GM12891 (cell line): ENCODE measurements at regions not wholly inside any gene's neighbourhood (a gene's known extent, or its start where the extent isn't known, plus 50 kb on each side); places are given as distances from the start of the nearest gene placed in this dataset.
A peak's percentile ranks its signal among the peaks of the same experiment; 100 is the strongest.

ENCODE experiments used
- DNase-seq: peaks from one replicate; pipeline ENCODE4 v3.0.0; 2011; ENCODE audit warnings: low spot score; ENCODE audit not compliant: insufficient read length
- FAIRE-seq: peaks from 2 replicates; lab custom pipeline; 2011; peaks lifted over from hg19 to GRCh38; lab: Jason Lieb, UNC
- PAX5 ChIP-seq: IDR thresholded peaks from 2 replicates; pipeline ENCODE4 v1.6.1; 2011; ENCODE audit warnings: low read length, moderate library complexity, mild to moderate bottlenecking; ENCODE audit not compliant: insufficient read depth, severe bottlenecking
- POLR2A ChIP-seq: IDR thresholded peaks from 2 replicates; pipeline ENCODE4 v1.6.1; 2011; ENCODE audit warnings: low read depth, low read length, control low read depth
- POLR2AphosphoS5 ChIP-seq: IDR thresholded peaks from 2 replicates; pipeline ENCODE4 v1.6.1; 2011; ENCODE audit warnings: low read depth, low read length, control low read depth
- POU2F2 ChIP-seq: IDR thresholded peaks from 2 replicates; pipeline ENCODE4 v1.6.1; 2011; ENCODE audit warnings: low read depth, mild to moderate bottlenecking, control low read depth, low read length, moderate library complexity
- SPI1 ChIP-seq: IDR thresholded peaks from 2 replicates; pipeline ENCODE4 v1.6.1; 2011; ENCODE audit warnings: low read depth, low read length, control low read depth
- TAF1 ChIP-seq: IDR thresholded peaks from 2 replicates; pipeline ENCODE4 v1.6.1; 2011; ENCODE audit warnings: low read depth, low read length, control low read depth

- TF ChIP-seq POLR2AphosphoS5, result no peak
- no peak for TF ChIP-seq SPI1
- no peak for TF ChIP-seq TAF1
- TF ChIP-seq PAX5, result no peak
- DNase-seq (no peak), FAIRE-seq (peak; percentile 80)
These were observed 75.3 kb upstream of the BOC start for GRCh38 chr3:113136071-113136470.

DNA sequence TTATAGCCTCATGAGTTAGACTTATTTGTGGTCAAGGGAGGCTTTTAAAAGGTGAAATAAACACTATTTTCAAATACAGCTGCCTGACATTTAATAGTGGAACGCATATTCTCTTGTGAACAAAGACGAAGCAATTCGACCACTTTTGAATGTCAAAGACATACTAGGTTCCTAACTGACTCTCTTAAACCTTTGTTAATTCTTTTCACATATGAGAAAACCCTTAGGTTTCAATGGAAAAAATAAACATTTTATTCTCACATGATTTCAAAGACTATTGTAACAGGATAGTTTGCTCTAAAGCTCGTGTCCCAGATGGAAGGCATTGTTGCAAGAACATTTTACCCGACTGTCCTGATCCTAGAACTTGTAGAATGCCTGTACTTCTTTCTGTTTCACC lies 74.8 kb upstream of the BOC start:
- DNase-seq (no peak), FAIRE-seq (no peak)
- TF ChIP-seq PAX5, result no peak
- no peak for TF ChIP-seq POLR2A
- TF ChIP-seq POLR2AphosphoS5, result no peak
- no peak for TF ChIP-seq POU2F2
- no peak for TF ChIP-seq SPI1
- no peak for TF ChIP-seq TAF1

- DNase-seq (no peak), FAIRE-seq (no peak)
- TF ChIP-seq SPI1 (no peak), POLR2AphosphoS5 (no peak), PAX5 (no peak), POLR2A (no peak), POU2F2 (no peak), TAF1 (no peak)
These were observed 72.3 kb upstream of the BOC start for GRCh38 chr3:113138839-113139743.

- TF ChIP-seq POLR2AphosphoS5, result no peak
- no peak for TF ChIP-seq PAX5
- TF ChIP-seq POLR2A, result no peak
- TF ChIP-seq SPI1, result no peak
- TF ChIP-seq POU2F2, result no peak
- TF ChIP-seq TAF1, result no peak
- no peak for FAIRE-seq
- no peak for DNase-seq
These were observed 70.5 kb upstream of the BOC start for GRCh38 chr3:113140876-113141275.

- TF ChIP-seq PAX5 (no peak), POLR2A (no peak), TAF1 (no peak), POU2F2 (no peak), POLR2AphosphoS5 (no peak)
- no peak for DNase-seq
- FAIRE-seq, result no peak
These were observed 69.8 kb upstream of the BOC start for GRCh38 chr3:113141543-113141942.

DNA sequence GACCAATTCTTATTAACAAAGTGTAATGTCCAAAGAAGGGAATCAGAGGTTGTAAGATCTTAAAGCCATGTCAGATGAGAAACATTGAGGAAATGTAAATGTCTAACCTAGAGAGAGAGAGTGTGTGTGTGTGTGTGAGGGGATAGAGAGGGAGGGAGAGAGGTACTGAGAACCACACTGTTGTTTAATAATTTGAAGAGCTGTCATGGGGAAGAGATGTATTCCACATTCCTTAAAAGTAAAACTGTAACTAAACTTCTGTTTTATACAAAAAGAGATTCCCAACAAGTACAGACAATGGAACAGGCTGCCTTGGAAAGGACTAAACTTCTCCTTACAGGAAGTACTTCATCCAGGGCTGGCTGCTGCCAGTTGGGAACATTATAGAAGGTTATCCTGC lies 68.9 kb upstream of the BOC start:
- FAIRE-seq (no peak), DNase-seq (no peak)
- TF ChIP-seq PAX5 (no peak), POLR2A (no peak), SPI1 (no peak), TAF1 (no peak), POLR2AphosphoS5 (no peak), POU2F2 (no peak)

DNA sequence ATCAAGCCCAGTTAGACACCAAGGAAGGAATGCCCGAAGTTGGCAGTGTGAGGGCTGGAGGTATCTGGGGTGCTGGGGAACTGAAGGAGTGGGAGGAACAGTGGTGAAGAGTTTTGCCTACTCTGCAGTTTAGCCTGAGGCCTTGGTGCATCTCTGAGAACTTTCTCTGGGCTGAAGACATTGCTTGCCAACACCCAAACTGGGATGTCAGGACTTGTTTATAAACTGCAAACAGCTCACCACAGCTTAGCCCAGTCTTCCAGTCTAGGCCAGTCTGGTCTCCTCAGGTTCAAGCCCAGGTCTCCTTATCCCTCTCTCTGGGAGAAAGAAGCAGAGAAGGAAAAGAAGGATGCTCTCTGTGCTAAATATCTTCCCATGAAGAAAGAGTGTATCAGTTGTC lies 68.0 kb upstream of the BOC start:
- TF ChIP-seq TAF1, result no peak
- TF ChIP-seq POU2F2, result no peak
- no peak for TF ChIP-seq POLR2A
- no peak for TF ChIP-seq SPI1
- TF ChIP-seq POLR2AphosphoS5, result no peak
- TF ChIP-seq PAX5, result no peak
- no peak for FAIRE-seq
- no peak for DNase-seq

- DNase-seq (no peak), FAIRE-seq (no peak)
- TF ChIP-seq POLR2AphosphoS5, result no peak
- no peak for TF ChIP-seq POLR2A
These were observed 63.6 kb upstream of the BOC start for GRCh38 chr3:113147681-113148261.

DNA sequence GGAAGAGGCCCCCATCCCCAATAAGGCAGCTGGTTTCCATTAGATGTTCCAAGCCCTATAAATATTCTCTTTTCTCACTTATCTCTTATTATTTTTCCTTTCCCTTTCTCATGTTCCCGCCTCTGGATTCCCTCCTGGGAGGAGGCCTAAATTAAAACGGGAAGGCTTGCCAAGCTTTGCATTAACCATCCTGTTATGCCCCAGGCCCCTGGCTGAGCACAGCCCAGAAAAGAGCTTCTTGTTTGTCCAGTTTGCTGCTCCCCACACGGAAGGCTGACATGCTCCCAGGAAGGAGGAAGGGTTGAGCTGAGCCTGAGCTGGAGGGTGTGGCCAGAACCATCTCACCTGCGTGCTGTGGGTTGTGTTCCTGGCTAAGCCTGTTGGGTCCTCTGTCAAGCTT lies 63.1 kb upstream of the BOC start:
- no peak for TF ChIP-seq POU2F2
- no peak for TF ChIP-seq POLR2AphosphoS5
- TF ChIP-seq SPI1, result no peak
- FAIRE-seq (no peak), DNase-seq (no peak)

DNA sequence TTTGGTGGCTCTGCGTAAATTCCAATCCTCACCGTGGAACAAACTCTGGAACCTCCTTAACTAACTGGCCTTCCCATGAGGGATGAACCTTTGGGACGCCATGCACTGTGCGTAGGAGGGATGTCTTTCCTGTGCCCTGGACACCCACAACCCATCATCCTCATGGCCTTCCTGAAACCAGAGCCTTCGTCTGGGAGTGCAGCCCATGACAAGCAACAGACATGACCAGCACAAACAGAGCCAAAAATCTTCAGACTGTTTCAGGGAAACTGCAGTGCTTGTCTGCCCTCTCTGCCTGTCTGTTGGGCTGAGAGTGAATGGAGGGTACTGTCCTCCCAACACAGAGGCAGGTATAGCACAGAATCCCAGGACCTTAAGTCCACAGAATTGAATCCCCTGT lies 61.1 kb upstream of the BOC start:
- FAIRE-seq (no peak), DNase-seq (no peak)
- no peak for TF ChIP-seq SPI1
- no peak for TF ChIP-seq POLR2AphosphoS5
- no peak for TF ChIP-seq POU2F2
- TF ChIP-seq POLR2A, result no peak
- TF ChIP-seq TAF1, result no peak
- TF ChIP-seq PAX5, result no peak
